C4-2B (cell line): ENCODE measurements at regions not wholly inside any gene's neighbourhood (a gene's known extent, or its start where the extent isn't known, plus 50 kb on each side); places are given as distances from the start of the nearest gene placed in this dataset.

ENCODE experiments used
- CTCF ChIP-seq: fragments of 450-650 bp; conservative IDR thresholded peaks from 2 replicates; pipeline ENCODE4 v1.5.1; 2017; ENCODE audit warnings: mild to moderate bottlenecking
- ZFX ChIP-seq: fragments of 450-650 bp; IDR thresholded peaks from 2 replicates; pipeline ENCODE4 v1.6.1; 2017

GRCh38 chr1:189821833-189822232 lies 655.8 kb downstream of the BRINP3 start:
- no peak for TF ChIP-seq CTCF
- no peak for TF ChIP-seq ZFX
